ENCODE measurements at regions not wholly inside any gene's neighbourhood (a gene's known extent, or its start where the extent isn't known, plus 50 kb on each side); places are given as distances from the start of the nearest gene placed in this dataset.

GRCh38 chr16:82530883-82531282 lies 95.9 kb upstream of the CDH13 start:
- Histone ChIP-seq H3K4me3 (ENCODE audit: insufficient read depth, low read depth, low read length, poor library complexity, severe bottlenecking) (no peak overlapping the region), H3K27ac (ENCODE audit: insufficient read depth, low read length, poor library complexity, severe bottlenecking) (no peak overlapping the region), H3K36me3 (ENCODE audit: control insufficient read depth, insufficient read depth, low read length) (no peaks in the 10 kb centered on the region), H3K27me3 (replicated peaks; ENCODE audit: control insufficient read depth, insufficient read depth, low read length, poor library complexity, severe bottlenecking) (no peaks in the 10 kb centered on the region), H3K4me1 (ENCODE audit: control insufficient read depth, insufficient read depth, low read length, poor library complexity, severe bottlenecking) (no peaks in the 10 kb centered on the region), H3K9me3 (ENCODE audit: control insufficient read depth, low read length) (no peaks in the 10 kb centered on the region)
- DNase-seq = no peak

GRCh38 chr16:82527101-82527500 lies 99.7 kb upstream of the CDH13 start:
- Histone ChIP-seq H3K4me1 (ENCODE audit: control insufficient read depth, insufficient read depth, low read length, poor library complexity, severe bottlenecking) (no peaks in the 10 kb centered on the region), H3K4me3 (ENCODE audit: insufficient read depth, low read depth, low read length, poor library complexity, severe bottlenecking) (no peak overlapping the region), H3K9me3 (ENCODE audit: control insufficient read depth, low read length) (no peaks in the 10 kb centered on the region), H3K27ac (ENCODE audit: insufficient read depth, low read length, poor library complexity, severe bottlenecking) (no peak overlapping the region), H3K27me3 (replicated peaks; ENCODE audit: control insufficient read depth, insufficient read depth, low read length, poor library complexity, severe bottlenecking) (no peaks in the 10 kb centered on the region), H3K36me3 (ENCODE audit: control insufficient read depth, insufficient read depth, low read length) (no peaks in the 10 kb centered on the region)
- no peak for DNase-seq

- no peaks in the 10 kb centered on the region for H3K36me3 ChIP-seq (ENCODE audit: control insufficient read depth, insufficient read depth, low read length)
- H3K27me3 ChIP-seq (replicated peaks; ENCODE audit: control insufficient read depth, insufficient read depth, low read length, poor library complexity, severe bottlenecking) = no peaks in the 10 kb centered on the region
- no peaks in the 10 kb centered on the region for H3K4me1 ChIP-seq (ENCODE audit: control insufficient read depth, insufficient read depth, low read length, poor library complexity, severe bottlenecking)
- no peaks in the 10 kb centered on the region for H3K9me3 ChIP-seq (ENCODE audit: control insufficient read depth, low read length)
- no peak overlapping the region for H3K4me3 ChIP-seq (ENCODE audit: insufficient read depth, low read depth, low read length, poor library complexity, severe bottlenecking)
- H3K27ac ChIP-seq (ENCODE audit: insufficient read depth, low read length, poor library complexity, severe bottlenecking) = no peak overlapping the region
- no peak for DNase-seq
These were observed 101.8 kb upstream of the CDH13 start for GRCh38 chr16:82524976-82525375.

GRCh38 chr16:82523815-82524214 lies 103.0 kb upstream of the CDH13 start:
- Histone ChIP-seq H3K4me1 (ENCODE audit: control insufficient read depth, insufficient read depth, low read length, poor library complexity, severe bottlenecking) (no peaks in the 10 kb centered on the region), H3K27ac (ENCODE audit: insufficient read depth, low read length, poor library complexity, severe bottlenecking) (no peak overlapping the region)

GRCh38 chr16:82522026-82522425 lies 104.7 kb upstream of the CDH13 start:
- H3K4me3 ChIP-seq (ENCODE audit: insufficient read depth, low read depth, low read length, poor library complexity, severe bottlenecking) = no peak overlapping the region
- no peaks in the 10 kb centered on the region for H3K27me3 ChIP-seq (replicated peaks; ENCODE audit: control insufficient read depth, insufficient read depth, low read length, poor library complexity, severe bottlenecking)
- DNase-seq = no peak
- no peaks in the 10 kb centered on the region for H3K4me1 ChIP-seq (ENCODE audit: control insufficient read depth, insufficient read depth, low read length, poor library complexity, severe bottlenecking)
- no peak overlapping the region for H3K27ac ChIP-seq (ENCODE audit: insufficient read depth, low read length, poor library complexity, severe bottlenecking)
- H3K9me3 ChIP-seq (ENCODE audit: control insufficient read depth, low read length) = no peaks in the 10 kb centered on the region
- H3K36me3 ChIP-seq (ENCODE audit: control insufficient read depth, insufficient read depth, low read length) = no peaks in the 10 kb centered on the region

More at GRCh38 chr16:82523815-82524214, 103.0 kb upstream of the CDH13 start:
- H3K36me3 ChIP-seq (ENCODE audit: control insufficient read depth, insufficient read depth, low read length) = no peaks in the 10 kb centered on the region
- H3K4me3 ChIP-seq (ENCODE audit: insufficient read depth, low read depth, low read length, poor library complexity, severe bottlenecking) = no peak overlapping the region
- H3K27me3 ChIP-seq (replicated peaks; ENCODE audit: control insufficient read depth, insufficient read depth, low read length, poor library complexity, severe bottlenecking) = no peaks in the 10 kb centered on the region
- H3K9me3 ChIP-seq (ENCODE audit: control insufficient read depth, low read length) = no peaks in the 10 kb centered on the region
- no peak for DNase-seq

- H3K4me3 ChIP-seq (ENCODE audit: insufficient read depth, low read depth, low read length, poor library complexity, severe bottlenecking) = no peak overlapping the region
- no peaks in the 10 kb centered on the region for H3K9me3 ChIP-seq (ENCODE audit: control insufficient read depth, low read length)
- no peaks in the 10 kb centered on the region for H3K36me3 ChIP-seq (ENCODE audit: control insufficient read depth, insufficient read depth, low read length)
- H3K4me1 ChIP-seq (ENCODE audit: control insufficient read depth, insufficient read depth, low read length, poor library complexity, severe bottlenecking) = no peaks in the 10 kb centered on the region
- no peak overlapping the region for H3K27ac ChIP-seq (ENCODE audit: insufficient read depth, low read length, poor library complexity, severe bottlenecking)
- no peaks in the 10 kb centered on the region for H3K27me3 ChIP-seq (replicated peaks; ENCODE audit: control insufficient read depth, insufficient read depth, low read length, poor library complexity, severe bottlenecking)
- DNase-seq = no peak
These were observed 108.0 kb upstream of the CDH13 start for GRCh38 chr16:82518811-82519210.

GRCh38 chr16:82514262-82514661 lies 112.5 kb upstream of the CDH13 start:
- Histone ChIP-seq H3K27me3 (replicated peaks; ENCODE audit: control insufficient read depth, insufficient read depth, low read length, poor library complexity, severe bottlenecking) (no peaks in the 10 kb centered on the region), H3K4me3 (ENCODE audit: insufficient read depth, low read depth, low read length, poor library complexity, severe bottlenecking) (no peak overlapping the region), H3K4me1 (ENCODE audit: control insufficient read depth, insufficient read depth, low read length, poor library complexity, severe bottlenecking) (no peaks in the 10 kb centered on the region), H3K9me3 (ENCODE audit: control insufficient read depth, low read length) (no peaks in the 10 kb centered on the region), H3K36me3 (ENCODE audit: control insufficient read depth, insufficient read depth, low read length) (no peaks in the 10 kb centered on the region), H3K27ac (ENCODE audit: insufficient read depth, low read length, poor library complexity, severe bottlenecking) (no peak overlapping the region)
- no peak for DNase-seq

GRCh38 chr16:82510789-82511305 lies 115.9 kb upstream of the CDH13 start:
- Histone ChIP-seq H3K4me1 (ENCODE audit: control insufficient read depth, insufficient read depth, low read length, poor library complexity, severe bottlenecking) (no peaks in the 10 kb centered on the region), H3K4me3 (ENCODE audit: insufficient read depth, low read depth, low read length, poor library complexity, severe bottlenecking) (no peak overlapping the region), H3K36me3 (ENCODE audit: control insufficient read depth, insufficient read depth, low read length) (no peaks in the 10 kb centered on the region), H3K9me3 (ENCODE audit: control insufficient read depth, low read length) (peaks cover 4% of the 10 kb centered on the region), H3K27me3 (replicated peaks; ENCODE audit: control insufficient read depth, insufficient read depth, low read length, poor library complexity, severe bottlenecking) (no peaks in the 10 kb centered on the region), H3K27ac (ENCODE audit: insufficient read depth, low read length, poor library complexity, severe bottlenecking) (no peak overlapping the region)
- DNase-seq = no peak

- Histone ChIP-seq H3K27ac (ENCODE audit: insufficient read depth, low read length, poor library complexity, severe bottlenecking) (no peak overlapping the region), H3K36me3 (ENCODE audit: control insufficient read depth, insufficient read depth, low read length) (no peaks in the 10 kb centered on the region), H3K9me3 (ENCODE audit: control insufficient read depth, low read length) (peaks cover 4% of the 10 kb centered on the region), H3K27me3 (replicated peaks; ENCODE audit: control insufficient read depth, insufficient read depth, low read length, poor library complexity, severe bottlenecking) (no peaks in the 10 kb centered on the region), H3K4me3 (ENCODE audit: insufficient read depth, low read depth, low read length, poor library complexity, severe bottlenecking) (no peak overlapping the region), H3K4me1 (ENCODE audit: control insufficient read depth, insufficient read depth, low read length, poor library complexity, severe bottlenecking) (no peaks in the 10 kb centered on the region)
- DNase-seq = no peak
These were observed 116.9 kb upstream of the CDH13 start for GRCh38 chr16:82509691-82510430.

- DNase-seq = no peak
- H3K27ac ChIP-seq (ENCODE audit: insufficient read depth, low read length, poor library complexity, severe bottlenecking) = no peak overlapping the region
- no peak overlapping the region for H3K4me3 ChIP-seq (ENCODE audit: insufficient read depth, low read depth, low read length, poor library complexity, severe bottlenecking)
- peaks cover 4% of the 10 kb centered on the region for H3K9me3 ChIP-seq (ENCODE audit: control insufficient read depth, low read length)
- H3K36me3 ChIP-seq (ENCODE audit: control insufficient read depth, insufficient read depth, low read length) = no peaks in the 10 kb centered on the region
- no peaks in the 10 kb centered on the region for H3K27me3 ChIP-seq (replicated peaks; ENCODE audit: control insufficient read depth, insufficient read depth, low read length, poor library complexity, severe bottlenecking)
- no peaks in the 10 kb centered on the region for H3K4me1 ChIP-seq (ENCODE audit: control insufficient read depth, insufficient read depth, low read length, poor library complexity, severe bottlenecking)
These were observed 119.8 kb upstream of the CDH13 start for GRCh38 chr16:82506692-82507670.

Measured in effector memory CD4-positive, alpha-beta T cell (primary cell).